LoVo (cell line): ENCODE measurements at regions not wholly inside any gene's neighbourhood (a gene's known extent, or its start where the extent isn't known, plus 50 kb on each side); places are given as distances from the start of the nearest gene placed in this dataset.

Experiments used
- DNase-seq: peaks from one replicate; pipeline ENCODE4 v3.0.0-alpha.2; 2016; ENCODE audit warnings: low spot score

- DNase-seq, result no peak
Measured at GRCh38 chr16:9687737-9688319, 494.4 kb downstream of the GRIN2A start.

- no peak for DNase-seq
Measured at GRCh38 chr16:9689597-9689996, 492.6 kb downstream of the GRIN2A start.

- no peak for DNase-seq
Measured at GRCh38 chr16:9695152-9695551, 487.1 kb downstream of the GRIN2A start.
